ENCODE measurements at regions not wholly inside any gene's neighbourhood (a gene's known extent, or its start where the extent isn't known, plus 50 kb on each side); places are given as distances from the start of the nearest gene placed in this dataset.

DNA sequence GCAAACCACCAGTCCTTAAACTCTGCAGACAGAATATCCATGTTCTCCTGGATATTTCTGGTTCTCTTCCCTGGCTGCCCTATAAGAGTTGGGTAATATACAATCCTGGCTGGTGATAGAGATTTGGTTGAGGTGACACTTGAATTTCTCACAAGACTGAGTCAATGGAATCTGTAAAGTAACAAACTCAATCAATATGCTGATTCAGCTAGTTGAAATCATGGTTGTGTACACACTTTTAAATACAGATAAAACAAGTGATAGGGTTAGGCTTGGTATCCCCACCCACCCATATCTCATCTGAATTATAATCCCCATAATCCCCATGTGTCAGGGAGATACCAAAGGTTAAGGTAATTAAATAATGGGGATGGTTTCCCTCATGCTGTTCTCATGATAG, 349.2 kb upstream of the MAD2L1 start:
- no peak for DNase-seq

DNA sequence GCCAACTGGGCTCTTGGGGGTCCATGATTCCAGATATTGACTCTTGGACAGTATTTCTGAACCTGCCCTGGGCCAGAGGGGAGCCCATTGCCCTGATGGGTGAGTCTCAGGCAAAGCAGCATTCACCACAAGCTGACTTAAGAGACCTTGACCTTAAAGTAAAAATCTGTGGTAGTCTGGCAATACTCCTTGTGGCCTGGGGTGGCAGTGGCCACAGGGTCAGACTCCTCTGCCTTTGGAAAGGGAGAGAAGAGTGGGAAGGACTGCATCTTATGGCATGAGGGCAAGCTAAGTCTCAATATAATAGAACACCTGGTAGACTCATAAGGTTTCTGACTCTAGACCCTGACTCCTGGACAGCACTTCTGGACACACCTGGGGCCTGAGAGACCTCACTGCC, 340.3 kb upstream of the MAD2L1 start:
- no peak for DNase-seq

DNA sequence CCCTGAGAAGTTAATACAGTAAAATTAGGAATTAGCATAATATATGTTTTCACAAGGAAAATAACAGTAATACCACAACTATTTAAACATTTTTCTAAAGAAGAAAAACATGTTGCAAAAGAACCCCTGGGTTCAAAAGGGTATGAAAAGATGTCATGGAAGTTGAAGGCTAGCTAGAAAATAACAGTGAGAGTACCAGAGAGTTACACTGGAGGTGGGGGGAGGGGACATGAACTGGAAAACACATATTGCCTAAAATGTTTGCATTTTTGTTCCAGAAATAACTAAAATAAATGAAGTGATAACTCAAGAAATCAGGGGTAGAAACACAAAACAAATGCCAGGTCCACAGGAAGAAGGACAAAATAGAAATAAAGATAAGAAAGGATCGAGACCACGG, 336.6 kb upstream of the MAD2L1 start:
- DNase-seq: no peak

DNA sequence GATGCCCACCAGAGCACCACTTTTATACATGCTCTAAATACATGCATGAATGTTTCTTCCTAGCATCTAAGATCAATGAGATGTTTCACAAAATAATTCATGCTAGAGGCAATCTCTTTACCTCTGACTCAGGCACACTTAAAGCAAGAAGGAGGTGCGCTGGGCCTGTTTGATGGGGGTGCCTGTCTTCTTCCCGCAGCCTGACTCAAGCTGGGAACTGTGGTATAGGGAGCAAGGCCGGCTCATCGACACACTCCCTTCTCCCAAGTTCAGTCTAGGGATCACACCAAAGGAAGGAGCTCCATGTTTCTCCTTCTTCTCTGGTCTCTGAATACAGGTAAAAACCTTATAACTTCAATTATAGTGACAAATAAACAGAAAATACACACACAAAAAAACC, 333.8 kb upstream of the MAD2L1 start:
- no peak for DNase-seq

DNA sequence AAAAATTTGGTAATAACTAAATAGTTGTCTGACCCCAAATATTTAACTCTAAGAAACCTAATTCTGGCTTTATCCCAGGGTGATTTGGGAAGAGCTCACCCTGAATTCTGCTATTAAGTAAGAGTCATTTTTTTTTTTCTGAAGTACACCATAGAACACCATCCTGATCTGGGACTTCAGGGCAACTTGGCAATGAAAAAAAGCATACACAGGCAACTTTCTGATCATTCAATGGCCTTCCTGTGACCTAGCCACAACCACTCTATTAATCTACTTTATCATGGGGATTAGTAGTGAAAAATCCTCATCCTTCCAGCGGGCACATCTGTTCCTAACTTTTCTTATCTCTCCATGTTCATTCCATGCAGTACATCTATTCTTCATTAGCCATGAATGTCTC, 333.2 kb upstream of the MAD2L1 start:
- DNase-seq: no peak

DNA sequence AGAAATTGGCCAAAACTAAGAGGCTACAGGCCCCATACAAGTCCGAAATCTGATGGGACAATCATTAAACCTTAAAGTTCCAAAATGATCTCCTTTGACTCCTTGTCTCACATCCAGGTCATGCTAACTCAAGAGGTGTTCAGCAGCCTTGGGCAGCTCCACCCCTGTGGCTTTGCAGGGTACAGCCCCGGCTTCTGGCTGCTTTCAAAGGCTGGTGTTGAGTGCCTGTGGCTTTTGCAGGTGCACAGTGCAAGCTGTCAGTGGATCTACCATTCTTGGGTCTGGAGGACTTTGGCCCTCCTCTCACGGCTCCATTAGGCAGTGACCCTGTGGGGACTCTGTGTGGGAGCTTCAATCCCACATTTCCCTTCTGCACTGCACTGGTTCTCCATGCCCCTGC, 329.1 kb upstream of the MAD2L1 start:
- DNase-seq: no peak

DNA sequence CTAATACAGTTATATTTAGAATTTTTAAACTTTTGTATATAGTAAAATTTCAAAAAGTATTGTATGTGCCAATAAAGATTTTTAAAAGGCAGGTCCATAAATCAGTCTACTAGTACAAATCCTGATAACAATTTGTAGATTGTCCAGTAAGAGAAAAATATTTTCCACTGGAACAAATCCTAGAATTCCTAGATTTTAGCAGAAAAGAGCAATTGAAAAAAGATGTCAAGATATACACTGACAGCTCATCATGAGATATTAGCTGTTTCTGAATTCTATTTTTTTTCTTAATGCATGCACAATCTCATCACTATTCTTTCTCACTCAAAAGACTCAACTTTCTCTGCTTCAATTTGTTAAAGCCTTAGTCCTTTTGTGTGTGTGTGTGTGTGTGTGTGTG, 289.2 kb upstream of the MAD2L1 start:
- no peak for DNase-seq

DNA sequence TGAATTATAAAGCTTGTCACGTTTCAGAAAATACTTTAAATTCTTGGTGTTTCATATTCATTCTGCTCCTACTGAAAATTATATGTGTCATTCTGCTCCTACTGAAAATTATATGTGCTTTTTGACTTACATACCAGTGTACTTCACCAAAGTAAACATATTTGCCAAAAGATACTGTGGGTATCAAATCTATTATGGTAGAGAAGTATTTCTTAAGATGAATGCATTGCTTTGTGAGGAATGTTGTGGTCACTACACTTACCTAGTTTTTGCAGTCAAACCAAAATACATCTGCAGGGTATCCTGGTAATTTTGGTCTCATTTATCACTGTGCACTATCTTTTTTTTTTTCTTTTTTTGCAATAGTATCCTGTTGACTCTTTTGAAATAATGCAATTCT, 287.7 kb upstream of the MAD2L1 start:
- DNase-seq: no peak

DNA sequence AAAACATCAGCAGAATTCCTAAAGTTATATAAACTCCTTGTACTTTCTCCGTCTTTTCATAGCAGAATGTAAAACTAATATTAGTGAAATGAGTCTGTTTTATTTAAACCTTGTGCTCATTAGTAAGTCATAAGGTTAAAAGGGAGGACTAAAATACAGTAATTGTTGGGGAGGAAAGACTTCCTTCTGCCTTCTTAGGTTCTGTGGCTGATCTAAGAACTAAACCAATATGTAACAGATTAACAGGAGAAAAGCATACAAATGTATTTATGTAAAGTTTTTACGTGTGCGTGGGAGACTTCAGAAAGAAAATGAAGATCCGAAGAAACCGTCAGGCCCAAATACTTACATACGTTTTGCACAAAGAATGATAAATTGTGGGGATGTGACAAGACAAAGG, 286.6 kb upstream of the MAD2L1 start:
- DNase-seq: no peak

DNA sequence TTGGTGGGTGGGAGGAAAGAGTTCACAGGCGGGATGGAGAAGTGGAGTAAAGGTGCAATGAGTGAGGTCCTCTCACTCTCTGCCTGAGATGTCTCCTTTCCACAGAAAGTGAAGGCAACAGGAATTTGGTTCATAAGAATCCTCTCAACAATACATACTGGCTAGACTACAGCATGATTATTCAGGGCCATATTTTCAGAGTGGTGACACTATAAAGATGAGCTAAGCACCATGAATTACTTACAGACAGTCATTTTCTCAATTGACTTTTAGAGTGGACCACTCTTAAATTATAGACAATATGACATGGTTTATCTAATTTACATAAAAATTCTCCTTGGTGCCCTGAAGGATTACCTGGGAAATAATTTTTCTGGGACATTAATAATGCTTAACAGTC, 286.1 kb upstream of the MAD2L1 start:
- no peak for DNase-seq

DNA sequence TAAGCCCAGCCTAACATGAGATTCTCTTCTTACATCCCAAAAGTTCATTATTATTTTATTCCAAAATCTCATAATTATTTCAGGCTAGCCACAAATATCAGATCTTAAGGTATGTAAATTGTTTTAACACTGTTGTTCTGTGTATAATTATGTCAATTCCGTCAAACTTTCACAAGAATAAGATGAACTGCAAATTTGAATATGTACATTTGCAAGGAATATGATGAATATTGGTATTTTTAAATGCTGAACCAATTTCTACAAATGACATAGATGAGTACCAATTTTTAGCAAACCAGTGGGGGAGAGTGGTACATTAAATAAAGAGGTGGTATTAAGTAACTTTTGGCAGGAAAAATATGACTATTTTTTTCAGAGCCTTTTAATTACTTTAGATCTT, 282.3 kb upstream of the MAD2L1 start:
- no peak for DNase-seq

DNA sequence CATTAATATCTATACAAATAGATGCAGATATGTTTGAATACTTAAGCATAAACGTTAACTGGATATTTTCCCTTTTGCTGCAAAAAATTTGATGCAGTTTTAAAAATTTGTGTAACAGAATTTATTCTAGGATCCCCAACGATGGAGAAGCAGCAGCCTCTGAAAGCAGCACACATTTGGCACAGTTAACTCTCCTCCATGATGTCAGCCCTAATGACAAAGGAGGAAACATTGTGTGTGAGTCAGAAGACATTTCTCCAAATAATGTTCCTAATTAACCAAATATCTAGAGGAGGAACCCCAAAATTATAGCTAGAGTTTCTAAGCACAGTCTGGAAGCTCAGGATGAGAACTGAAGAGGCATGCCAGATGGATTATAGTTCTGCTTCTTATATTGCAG, 281.9 kb upstream of the MAD2L1 start:
- DNase-seq: no peak

DNA sequence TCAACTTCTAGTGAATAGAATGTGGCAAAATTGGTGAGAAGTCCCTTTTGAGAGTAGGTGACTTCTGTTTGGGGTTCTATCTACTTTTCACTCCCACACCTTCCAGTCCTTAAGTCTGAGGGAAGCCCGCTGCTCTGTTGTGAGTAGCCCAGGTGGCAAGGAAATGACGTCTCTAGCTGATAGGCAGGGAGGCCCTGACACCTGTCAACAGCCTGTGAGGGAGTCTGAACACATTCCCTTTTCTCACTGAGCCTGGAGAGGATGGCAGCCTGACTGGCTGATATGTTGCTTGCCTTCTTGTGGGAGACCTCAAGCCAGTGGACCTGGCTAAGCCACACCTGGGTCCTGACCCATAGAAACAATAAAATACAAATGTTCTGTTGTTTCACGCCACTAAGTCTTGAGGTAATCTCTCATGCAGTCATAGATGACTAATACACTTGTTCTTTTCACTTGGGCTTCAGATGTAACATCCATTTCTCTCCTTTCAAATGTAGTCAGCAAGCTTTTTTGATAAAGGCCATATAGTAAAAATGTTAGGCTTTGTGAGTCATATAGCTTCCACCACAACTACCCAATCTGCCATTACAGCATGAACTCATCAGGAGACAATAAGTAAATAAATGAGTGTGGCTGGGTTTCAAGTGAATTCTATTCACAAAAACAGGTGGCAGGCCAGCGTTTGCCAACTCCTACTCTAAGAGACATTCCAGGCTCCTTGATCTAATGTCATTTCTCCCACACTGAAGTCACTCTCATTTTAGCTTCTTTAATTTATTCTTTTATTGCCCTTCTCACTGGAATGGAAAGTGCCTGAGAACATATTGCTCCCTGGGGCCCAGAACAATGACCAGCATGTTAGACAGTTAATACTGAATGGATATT, 265.1 kb upstream of the MAD2L1 start:
- no peak for DNase-seq

DNA sequence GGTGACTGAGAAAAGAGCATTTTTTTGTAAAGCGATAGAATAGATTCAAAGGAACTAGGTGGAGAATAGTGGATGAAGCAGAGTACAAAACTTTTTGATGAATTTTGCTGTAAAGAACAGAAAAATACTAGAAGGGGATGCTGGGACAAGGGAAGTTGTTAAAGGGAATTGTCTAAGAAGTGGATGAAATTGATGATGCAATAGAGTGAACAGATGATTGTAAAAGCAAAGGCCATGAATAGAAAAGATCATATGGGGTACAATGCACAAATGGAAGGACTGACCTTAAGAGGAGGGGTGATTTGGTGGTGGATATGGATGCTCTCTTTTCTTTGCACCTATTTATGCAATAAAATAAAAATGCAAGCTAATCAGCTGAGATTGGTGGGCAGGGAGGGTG, 262.7 kb upstream of the MAD2L1 start:
- DNase-seq: no peak

DNA sequence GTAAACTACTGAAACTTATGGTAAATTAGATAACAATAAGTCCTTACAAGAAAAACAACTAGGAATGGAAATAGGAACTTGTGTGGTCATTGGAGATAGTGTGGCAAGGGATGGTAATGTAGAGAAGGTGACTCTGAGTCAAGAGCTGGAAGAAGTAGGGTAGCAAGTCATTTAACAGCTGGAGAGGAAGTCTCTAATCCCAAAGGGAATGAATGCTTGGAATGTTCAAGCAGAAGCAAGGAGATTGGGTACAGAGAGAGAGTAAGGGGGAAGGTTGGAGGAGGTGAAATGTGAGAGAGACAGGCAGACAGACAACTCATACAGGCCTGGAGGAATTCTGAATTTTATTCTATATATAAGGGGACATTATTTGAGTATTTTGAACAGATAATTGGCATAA, 260.6 kb upstream of the MAD2L1 start:
- DNase-seq: no peak

DNA sequence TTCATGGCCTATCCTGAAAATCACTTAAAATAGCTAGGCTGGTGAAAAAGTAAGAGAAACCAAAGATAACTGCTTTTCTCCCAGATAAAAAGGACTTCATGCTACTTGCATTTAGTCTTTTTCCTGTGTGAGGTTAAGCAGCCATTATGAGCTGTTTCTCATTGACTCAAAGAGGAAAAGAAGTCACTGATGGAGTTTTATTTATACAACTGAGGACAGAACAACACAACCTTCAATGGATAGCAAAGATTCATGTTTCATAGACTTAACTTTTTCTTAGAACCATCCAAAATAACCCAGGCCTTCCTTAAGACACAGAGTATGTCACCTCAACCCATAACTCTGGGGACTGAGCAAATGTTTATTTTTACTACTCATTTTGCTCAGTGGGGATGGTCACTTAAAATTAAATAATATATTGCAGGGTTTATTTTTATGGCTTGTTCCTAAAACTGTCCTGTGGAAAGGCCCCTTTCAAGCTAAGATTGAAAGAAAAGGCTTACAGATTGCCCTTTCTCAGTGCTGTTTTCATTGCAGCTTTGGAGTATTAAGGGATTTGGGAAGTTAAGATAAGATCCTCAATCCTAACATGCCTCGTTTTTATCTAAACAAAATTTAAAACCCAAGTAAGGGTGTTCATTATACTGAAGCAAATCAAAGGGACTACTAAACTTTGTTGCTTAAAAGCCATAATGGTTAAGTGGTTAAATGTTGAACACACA, 252.6 kb upstream of the MAD2L1 start:
- DNase-seq: no peak

DNA sequence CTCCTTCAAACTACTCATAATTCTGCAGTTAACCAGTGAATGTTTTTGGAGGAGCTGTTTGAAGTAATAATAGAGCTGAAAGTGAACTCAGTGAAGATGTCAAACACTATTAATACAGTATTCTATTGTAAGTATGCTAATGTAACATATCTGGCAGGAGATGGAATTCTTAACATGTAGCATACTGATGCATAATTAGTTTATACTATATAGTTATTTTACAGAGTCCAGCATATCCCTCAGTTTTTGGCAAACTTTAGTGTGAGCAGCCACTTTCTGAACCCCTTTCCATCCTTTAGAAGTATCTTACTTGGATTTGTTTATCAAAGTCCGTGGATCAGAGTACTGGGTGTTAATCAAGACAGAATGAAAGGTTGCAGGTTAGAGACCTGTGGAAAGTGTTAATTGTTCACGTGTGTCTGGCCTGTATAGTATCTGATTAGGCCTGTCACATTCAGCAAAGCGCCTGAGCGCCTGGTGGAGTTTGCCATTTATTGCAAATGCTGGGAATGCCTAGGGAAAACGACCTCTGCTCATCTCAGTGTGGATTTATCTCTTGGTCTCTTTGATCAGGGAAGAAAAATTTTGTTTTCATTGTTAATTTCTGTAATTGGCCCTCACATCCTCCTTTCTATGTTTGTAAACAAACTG, 251.7 kb upstream of the MAD2L1 start:
- no peak for DNase-seq

DNA sequence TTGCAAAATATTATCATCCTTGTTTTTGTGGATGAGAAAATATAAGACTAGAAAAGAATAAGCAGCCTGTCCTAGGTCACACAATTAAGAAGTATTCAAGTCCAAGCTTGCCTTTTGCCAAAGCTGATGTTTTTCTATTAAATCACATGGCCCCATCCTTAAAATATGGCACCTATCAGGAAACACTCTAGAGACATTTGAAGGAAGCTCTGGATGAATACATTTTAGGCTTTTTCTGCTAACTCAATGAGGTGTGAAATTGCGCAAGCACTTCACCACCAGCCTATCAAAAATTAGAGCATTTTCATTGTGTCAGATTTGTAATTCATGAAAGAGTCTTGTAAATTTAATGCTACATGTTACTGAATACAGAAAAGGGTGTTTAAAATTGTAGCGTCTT, 251.1 kb upstream of the MAD2L1 start:
- DNase-seq: no peak

DNA sequence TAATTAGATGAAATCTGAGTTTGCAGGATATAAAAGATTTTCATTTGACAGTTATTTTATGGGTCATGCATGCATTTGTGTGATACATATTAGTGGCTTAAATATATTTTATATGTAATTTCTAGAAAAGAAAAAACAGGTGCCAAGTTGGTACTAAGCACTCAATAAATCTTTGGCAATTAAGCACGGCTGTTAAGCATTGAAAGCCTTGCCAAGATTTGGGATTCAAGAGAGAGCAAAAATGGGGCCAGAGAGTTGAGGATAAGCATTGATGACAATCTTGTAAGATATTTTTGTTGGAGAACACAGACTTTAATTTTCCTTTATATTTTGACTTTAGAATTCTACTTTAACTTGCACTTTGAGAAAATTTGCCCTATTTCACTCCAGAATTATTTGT, 249.8 kb upstream of the MAD2L1 start:
- no peak for DNase-seq

DNA sequence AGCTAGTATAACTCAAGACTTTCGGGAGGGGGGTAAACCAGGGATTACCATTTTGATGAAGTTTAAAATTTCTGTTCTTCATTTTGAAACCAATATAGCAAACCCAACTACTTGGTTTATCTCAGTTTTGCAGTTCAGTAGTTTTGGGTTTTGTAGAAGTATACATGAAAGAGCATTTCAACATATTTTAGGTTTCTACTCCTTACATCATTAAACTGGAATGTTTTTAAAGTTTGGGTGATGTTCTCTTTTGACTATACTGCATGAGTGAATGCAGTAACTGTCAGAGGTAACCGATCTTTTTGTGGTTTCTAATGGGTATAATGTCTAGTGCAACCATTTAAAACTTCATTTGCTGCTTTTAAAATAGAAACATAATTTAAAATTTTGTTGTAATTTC, 248.3 kb upstream of the MAD2L1 start:
- DNase-seq: no peak

DNA sequence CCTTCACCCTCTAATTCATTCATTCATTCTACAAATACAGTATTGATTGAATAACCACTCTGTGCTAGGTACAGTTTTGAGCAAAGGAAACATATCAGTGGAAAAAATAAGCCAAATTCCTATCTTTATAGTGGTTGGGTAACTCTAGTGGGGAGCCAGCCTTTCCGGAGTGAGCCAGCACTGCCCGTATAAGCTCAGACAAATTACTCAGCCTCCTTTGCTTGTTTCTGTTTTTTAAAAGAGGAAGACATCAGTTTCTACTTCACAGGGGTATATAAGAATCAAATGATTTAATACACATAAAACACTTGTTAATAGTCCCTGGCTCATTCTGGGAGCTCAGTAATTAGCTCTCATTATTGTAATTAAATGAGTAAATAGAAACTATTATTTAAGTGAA, 238.2 kb upstream of the MAD2L1 start:
- no peak for DNase-seq

DNA sequence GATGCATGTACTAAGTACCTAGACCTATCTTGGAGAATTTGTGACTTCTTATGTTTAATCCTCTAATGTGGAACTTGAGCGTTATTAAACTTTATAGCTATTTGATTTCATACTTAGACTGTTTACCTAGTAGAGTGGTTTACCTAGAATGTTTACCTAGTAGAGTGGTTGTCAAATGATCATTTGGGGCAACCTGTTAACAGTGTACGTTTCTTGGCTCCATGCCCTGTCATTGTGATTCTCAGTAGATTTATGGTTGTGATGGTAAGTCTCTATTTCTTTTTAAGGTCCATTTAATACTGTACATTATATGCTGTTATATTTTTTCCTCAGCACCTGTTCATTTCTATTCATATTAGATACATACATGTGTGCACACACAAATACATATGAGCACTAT, 233.0 kb upstream of the MAD2L1 start:
- no peak for DNase-seq

DNA sequence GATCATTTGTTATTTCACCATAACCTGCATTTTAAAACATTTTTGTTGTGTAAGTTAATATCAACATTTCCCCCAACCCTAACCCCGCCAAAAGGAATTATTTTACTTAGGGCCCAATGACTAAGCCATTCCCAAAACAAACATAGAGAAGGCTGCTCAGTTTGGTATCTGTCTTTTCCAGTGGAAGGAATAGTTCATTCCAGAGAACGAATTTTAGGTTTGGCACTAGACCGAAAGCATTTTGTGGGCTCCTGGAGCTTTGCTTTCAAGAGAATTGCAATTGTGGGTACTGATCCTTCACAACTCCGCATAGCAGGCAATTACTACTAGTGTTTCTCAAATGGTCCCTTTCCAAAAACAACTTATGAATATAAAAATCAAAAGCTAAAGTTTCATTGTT, 226.7 kb upstream of the MAD2L1 start:
- no peak for DNase-seq

DNA sequence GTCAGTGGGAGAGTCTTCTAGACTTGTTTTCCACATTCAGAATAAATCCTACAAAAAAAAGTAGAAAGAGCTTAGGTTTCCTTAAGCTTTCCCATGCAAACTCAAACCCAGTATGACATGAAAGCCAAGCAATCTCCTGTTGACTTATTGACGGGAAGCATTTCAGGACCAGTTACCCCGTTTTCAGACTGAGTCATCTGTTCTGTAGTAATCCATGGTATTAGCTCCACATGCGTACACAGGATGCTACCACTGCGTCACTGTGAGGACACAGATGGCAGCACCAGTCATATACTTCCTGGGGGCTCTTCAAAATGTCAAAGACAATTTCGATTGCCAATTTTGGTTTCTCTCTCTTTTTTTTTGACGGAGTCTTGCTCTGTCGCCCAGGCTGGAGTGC, 224.9 kb upstream of the MAD2L1 start:
- DNase-seq: no peak
